ENCODE measurements at regions not wholly inside any gene's neighbourhood (a gene's known extent, or its start where the extent isn't known, plus 50 kb on each side); places are given as distances from the start of the nearest gene placed in this dataset.

- TF ChIP-seq, protein P1, sequence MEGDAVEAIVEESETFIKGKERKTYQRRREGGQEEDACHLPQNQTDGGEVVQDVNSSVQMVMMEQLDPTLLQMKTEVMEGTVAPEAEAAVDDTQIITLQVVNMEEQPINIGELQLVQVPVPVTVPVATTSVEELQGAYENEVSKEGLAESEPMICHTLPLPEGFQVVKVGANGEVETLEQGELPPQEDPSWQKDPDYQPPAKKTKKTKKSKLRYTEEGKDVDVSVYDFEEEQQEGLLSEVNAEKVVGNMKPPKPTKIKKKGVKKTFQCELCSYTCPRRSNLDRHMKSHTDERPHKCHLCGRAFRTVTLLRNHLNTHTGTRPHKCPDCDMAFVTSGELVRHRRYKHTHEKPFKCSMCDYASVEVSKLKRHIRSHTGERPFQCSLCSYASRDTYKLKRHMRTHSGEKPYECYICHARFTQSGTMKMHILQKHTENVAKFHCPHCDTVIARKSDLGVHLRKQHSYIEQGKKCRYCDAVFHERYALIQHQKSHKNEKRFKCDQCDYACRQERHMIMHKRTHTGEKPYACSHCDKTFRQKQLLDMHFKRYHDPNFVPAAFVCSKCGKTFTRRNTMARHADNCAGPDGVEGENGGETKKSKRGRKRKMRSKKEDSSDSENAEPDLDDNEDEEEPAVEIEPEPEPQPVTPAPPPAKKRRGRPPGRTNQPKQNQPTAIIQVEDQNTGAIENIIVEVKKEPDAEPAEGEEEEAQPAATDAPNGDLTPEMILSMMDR (IDR thresholded peaks at IDR 0.05; ENCODE audit: low read depth, low read length, poor library complexity, severe bottlenecking): no peak
- TF ChIP-seq EZH2phosphoT487 (IDR thresholded peaks at IDR 0.05; ENCODE audit: borderline replicate concordance, low read length): no peak
These were observed 1129.6 kb downstream of the STPG2 start for GRCh38 chr4:97013711-97014110.

Measured in DOHH2 (cell line).